ENCODE measurements at regions not wholly inside any gene's neighbourhood (a gene's known extent, or its start where the extent isn't known, plus 50 kb on each side); places are given as distances from the start of the nearest gene placed in this dataset.

DNA sequence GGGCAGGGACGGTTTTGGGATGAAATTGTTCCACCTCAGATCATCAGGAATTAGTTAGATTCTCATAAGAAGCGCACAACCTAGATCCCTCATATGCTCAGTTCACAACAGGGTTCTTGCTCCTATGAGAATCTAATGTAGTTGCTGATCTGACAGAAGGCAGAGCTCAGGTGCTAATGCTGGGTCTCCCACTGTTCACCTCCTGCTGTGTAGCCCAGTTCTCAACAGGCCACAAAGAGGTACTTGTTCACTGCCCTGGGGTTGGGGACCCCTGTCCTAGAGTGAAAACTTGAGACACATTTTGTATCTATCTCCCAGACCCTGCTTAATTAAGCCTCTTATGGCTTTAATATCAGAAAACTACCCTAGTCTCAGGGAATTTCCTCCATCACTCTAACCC is 966.0 kb downstream of the PCDH17 start:
- no peaks in the 10 kb centered on the region for H3K9me3 Mint-ChIP-seq (ENCODE audit: low read depth, unreplicated experiment)
- no peaks in the 10 kb centered on the region for H3K36me3 Mint-ChIP-seq (ENCODE audit: insufficient read depth, unreplicated experiment)
- CTCF ChIA-PET, result no interaction called here
- no peaks in the 10 kb centered on the region for H3K27me3 Mint-ChIP-seq (ENCODE audit: unreplicated experiment)
- H3K4me3 Mint-ChIP-seq (ENCODE audit: low read depth, unreplicated experiment), result no peak overlapping the region
- TF ChIP-seq, protein P1, sequence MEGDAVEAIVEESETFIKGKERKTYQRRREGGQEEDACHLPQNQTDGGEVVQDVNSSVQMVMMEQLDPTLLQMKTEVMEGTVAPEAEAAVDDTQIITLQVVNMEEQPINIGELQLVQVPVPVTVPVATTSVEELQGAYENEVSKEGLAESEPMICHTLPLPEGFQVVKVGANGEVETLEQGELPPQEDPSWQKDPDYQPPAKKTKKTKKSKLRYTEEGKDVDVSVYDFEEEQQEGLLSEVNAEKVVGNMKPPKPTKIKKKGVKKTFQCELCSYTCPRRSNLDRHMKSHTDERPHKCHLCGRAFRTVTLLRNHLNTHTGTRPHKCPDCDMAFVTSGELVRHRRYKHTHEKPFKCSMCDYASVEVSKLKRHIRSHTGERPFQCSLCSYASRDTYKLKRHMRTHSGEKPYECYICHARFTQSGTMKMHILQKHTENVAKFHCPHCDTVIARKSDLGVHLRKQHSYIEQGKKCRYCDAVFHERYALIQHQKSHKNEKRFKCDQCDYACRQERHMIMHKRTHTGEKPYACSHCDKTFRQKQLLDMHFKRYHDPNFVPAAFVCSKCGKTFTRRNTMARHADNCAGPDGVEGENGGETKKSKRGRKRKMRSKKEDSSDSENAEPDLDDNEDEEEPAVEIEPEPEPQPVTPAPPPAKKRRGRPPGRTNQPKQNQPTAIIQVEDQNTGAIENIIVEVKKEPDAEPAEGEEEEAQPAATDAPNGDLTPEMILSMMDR (IDR thresholded peaks at IDR 0.05; ENCODE audit: unreplicated experiment), result no peak
- no peak overlapping the region for H3K27ac Mint-ChIP-seq (ENCODE audit: unreplicated experiment)
- DNase-seq, result no peak
- BruUV-seq (replicated peaks), result no TSS peak
- no peaks in the 10 kb centered on the region for H3K4me1 Mint-ChIP-seq (ENCODE audit: low read depth, unreplicated experiment)
- intact Hi-C loops (cut with micrococcal nuclease; ENCODE audit: unreplicated experiment), result no loop called here

DNA sequence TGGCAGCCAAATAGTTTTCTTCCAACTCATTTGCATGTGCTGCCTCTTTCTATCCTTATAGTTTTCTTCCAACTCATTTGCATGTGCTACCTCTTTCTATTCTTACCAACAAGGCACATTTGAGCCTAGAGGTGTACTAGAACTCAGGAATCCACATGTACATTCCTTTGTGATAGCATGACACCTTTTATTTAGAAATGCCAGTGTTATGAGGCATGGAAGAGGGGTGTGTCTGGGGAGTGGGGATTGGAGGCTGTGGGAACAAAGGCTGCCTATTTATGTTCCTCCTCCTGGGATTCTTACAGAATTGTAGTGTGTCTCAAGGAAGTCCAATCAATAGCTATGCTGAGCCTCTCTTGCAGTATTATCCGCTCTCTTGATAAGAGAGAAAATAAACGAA is 966.7 kb downstream of the PCDH17 start:
- Mint-ChIP-seq H3K4me1 (ENCODE audit: low read depth, unreplicated experiment) (no peaks in the 10 kb centered on the region), H3K4me3 (ENCODE audit: low read depth, unreplicated experiment) (no peak overlapping the region), H3K27me3 (ENCODE audit: unreplicated experiment) (no peaks in the 10 kb centered on the region), H3K27ac (ENCODE audit: unreplicated experiment) (no peak overlapping the region), H3K9me3 (ENCODE audit: low read depth, unreplicated experiment) (no peaks in the 10 kb centered on the region), H3K36me3 (ENCODE audit: insufficient read depth, unreplicated experiment) (no peaks in the 10 kb centered on the region)
- CTCF ChIA-PET, result no interaction called here
- intact Hi-C loops (cut with micrococcal nuclease; ENCODE audit: unreplicated experiment), result no loop called here
- TF ChIP-seq, protein P1 (IDR thresholded peaks at IDR 0.05; ENCODE audit: unreplicated experiment), result no peak
- no TSS peak for BruUV-seq (replicated peaks)
- DNase-seq, result no peak

DNA sequence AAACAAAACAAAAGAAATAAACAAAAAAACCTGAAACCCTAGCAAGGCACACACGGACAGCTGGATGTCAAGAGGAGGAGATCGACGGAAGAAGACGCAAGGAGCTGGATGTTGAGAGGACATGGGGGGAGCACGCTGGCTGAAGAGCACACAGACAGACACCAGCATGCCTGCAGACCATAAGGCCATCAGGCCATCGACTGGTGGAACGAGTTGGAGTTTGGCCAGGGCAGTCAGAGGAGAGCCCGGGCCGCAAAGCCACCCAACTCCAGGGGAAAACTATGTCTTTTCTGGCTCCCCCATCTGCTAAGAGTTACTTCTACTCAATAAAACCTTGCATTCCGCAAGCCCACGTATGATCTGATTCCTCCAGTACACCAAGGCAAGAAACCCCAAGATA is 979.6 kb downstream of the PCDH17 start:
- BruUV-seq (replicated peaks), result no TSS peak
- H3K4me1 Mint-ChIP-seq (ENCODE audit: low read depth, unreplicated experiment), result no peaks in the 10 kb centered on the region
- no peak for DNase-seq
- CTCF ChIA-PET, result no interaction called here
- no peak overlapping the region for H3K27ac Mint-ChIP-seq (ENCODE audit: unreplicated experiment)
- no peak overlapping the region for H3K4me3 Mint-ChIP-seq (ENCODE audit: low read depth, unreplicated experiment)
- intact Hi-C loops (cut with micrococcal nuclease; ENCODE audit: unreplicated experiment), result no loop called here
- TF ChIP-seq, protein P1 (IDR thresholded peaks at IDR 0.05; ENCODE audit: unreplicated experiment), result no peak
- H3K27me3 Mint-ChIP-seq (ENCODE audit: unreplicated experiment), result no peaks in the 10 kb centered on the region
- peaks cover 17% of the 10 kb centered on the region for H3K9me3 Mint-ChIP-seq (ENCODE audit: low read depth, unreplicated experiment)
- H3K36me3 Mint-ChIP-seq (ENCODE audit: insufficient read depth, unreplicated experiment), result no peaks in the 10 kb centered on the region

DNA sequence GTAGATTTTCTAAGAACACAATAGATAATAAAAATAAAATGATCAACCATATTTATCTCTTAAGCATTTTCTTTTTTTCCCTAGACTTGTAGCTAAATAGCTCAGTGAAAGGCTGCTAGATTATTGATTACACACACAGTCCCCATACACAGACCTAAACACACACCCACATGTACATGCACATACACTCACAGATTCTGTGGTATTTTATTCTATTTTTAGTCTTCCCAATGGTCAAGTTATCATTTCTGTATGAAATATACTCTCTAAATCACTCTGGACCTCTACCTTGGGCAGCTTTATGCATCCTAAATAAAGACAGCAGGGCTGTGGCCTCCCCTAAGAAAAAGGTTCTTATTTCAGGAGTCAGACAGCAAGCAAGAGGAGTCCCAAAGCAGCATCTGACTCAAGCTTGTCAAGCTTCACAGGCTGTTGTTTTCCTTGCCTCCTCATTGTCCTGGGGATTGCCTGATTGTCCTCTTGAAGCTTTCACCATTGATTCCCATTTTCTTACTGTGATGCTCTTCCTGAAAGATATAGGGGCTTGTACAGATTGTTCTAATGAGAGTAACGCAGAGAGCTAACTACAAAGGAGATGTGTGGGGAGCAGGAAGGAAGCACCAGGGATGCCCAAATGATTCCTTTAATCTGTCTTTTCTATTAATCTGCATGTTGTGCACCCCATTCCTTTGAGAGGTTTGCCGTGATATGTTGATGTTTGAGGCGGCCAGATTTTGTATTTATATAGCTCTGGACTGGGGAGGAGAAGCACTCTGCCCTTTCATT is 986.5 kb downstream of the PCDH17 start:
- TF ChIP-seq, protein P1 (IDR thresholded peaks at IDR 0.05; ENCODE audit: unreplicated experiment), result no peak
- Mint-ChIP-seq H3K27ac (ENCODE audit: unreplicated experiment) (no peak overlapping the region), H3K27me3 (ENCODE audit: unreplicated experiment) (no peaks in the 10 kb centered on the region), H3K36me3 (ENCODE audit: insufficient read depth, unreplicated experiment) (no peaks in the 10 kb centered on the region), H3K4me3 (ENCODE audit: low read depth, unreplicated experiment) (no peak overlapping the region), H3K4me1 (ENCODE audit: low read depth, unreplicated experiment) (no peaks in the 10 kb centered on the region), H3K9me3 (ENCODE audit: low read depth, unreplicated experiment) (peaks cover 4% of the 10 kb centered on the region)
- intact Hi-C loops (cut with micrococcal nuclease; ENCODE audit: unreplicated experiment), result no loop called here
- CTCF ChIA-PET, result no interaction called here
- no peak for DNase-seq
- BruUV-seq (replicated peaks), result no TSS peak
